Posterior cingulate gyrus (tissue), 11 donors: ENCODE measurements at regions not wholly inside any gene's neighbourhood (a gene's known extent, or its start where the extent isn't known, plus 50 kb on each side); places are given as distances from the start of the nearest gene placed in this dataset.

Source experiments
- DNase-seq, 10 donors: peaks; one replicate each; pipeline versions ENCODE4 v3.0.0 to v3.0.0-alpha.2; 2020 to 2021; ENCODE audit warnings: mixed read lengths in 3 of 10
- intact Hi-C: fragments of 100-400 bp; cut with DNase I; formaldehyde crosslinking; loops from one replicate; pipeline ENCODE4 v1.15.1; 2023

DNA sequence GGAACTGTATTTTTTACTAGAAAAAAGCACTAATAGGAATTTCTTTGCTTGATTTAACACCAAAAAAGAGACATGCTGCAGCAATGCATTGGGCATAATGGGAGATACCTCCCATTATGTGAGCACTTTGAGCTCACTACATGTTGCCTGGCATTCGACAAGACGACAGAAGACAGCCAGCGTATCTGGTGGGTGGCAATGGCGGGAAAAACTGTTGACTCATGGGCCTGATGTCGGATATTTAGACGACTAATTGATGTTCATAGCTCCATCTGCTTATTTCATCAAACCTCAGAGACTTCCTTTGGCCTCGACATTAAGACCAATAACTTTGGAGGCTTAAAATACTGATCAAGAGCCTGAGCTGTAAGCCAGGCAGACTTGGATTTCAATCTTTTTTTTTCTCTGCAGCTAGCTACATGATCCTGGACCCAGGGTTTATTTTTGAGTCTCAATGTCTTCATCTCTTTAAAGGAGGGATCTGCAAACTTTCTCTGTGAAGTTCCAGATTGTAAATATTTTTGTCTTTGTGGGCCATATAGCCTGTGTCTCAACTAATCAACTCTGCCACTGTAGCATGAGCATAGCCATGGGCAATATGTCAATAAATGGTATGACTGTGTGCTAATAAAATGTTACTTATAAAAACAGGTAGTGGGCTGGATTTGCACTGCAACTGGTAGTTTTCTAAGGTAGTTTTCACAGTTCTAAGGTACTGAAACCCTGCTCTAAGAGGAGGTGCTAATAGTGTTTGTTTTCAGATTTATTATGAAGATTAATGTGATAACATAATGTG is 375.1 kb downstream of the METTL15 start:
- DNase-seq = no peak
- intact Hi-C loops = no loop called here

DNA sequence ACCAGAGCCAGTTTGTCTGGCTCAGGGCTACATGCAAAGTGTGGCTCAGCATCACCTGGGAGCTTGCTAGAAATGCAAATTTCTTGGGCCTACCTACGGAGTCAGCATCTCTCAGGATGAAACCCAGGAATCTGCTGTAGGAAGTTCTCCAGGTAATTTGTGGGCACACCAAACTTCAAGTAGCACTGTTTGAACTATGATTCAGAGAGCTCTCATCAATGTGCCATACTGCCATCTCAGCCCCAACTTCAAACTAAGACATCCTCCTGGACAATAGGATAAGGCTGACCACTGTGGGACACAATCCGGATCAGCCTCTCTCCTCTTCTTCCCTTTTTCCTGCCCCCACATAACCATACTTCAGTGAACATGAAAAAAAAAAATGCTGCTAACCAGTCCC is 374.5 kb downstream of the METTL15 start:
- no peak for DNase-seq
- intact Hi-C loops = no loop called here

DNA sequence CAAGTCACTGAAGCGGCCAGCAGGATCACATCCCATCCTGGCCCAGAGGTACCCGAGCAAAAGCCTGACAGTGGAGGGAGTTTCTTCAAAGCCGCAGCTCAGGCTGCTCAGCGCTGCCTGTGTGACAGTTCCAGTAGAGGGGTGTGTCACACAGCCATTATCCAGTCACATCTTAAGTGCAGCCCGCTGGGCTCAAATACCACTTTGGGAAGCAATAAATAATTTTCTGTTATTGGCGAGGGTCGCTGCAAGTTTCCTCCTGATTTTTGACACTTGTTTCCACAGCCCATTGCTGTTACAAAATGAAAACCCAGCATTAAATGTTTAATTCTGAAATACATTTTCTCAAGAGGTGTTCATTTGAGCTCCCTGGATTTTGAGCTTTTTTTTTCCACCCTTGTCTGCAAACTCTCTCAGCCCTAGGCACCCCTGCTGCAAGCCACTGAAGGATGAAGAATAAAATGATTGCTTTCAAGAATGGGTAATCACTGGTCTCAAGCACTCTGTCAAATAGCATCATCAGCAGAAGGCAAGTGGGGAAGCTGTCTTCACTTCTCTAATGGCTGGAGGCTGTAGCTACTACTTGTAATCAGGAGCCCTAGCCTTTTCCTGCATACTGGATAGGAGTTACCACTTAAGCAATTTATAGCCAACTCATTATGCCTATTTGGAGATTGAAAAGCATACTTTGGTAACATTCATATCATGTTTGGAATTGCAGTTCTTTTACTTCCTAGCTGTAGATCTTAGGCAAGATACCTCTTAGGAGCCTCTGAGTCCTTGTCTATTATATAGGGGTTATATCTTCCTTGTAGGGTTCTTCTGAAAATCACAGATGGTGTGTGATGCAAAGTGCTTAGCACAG is 373.7 kb downstream of the METTL15 start:
- intact Hi-C loops = no loop called here
- peak in 1 of 10 donors; percentile 71 for DNase-seq

DNA sequence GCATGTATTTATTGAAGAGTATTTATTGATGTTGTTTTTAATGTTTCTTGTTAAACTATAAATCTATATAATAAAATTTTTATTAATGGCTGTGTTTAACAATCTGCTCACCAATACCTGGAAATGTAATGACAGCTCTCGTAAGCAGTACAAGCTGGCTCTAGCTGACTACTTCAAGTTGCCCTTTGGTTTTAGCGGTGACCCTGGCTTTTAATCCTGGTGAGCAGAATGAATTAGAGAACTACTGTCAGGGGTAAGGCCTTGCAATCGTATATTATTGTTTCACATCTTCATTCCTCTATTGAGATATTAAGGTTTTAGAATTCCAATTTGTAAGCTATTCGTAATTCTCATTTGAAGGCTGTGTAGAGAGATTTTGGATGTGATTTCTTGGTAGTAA is 372.2 kb downstream of the METTL15 start:
- DNase-seq = no peak
- intact Hi-C loops = no loop called here

DNA sequence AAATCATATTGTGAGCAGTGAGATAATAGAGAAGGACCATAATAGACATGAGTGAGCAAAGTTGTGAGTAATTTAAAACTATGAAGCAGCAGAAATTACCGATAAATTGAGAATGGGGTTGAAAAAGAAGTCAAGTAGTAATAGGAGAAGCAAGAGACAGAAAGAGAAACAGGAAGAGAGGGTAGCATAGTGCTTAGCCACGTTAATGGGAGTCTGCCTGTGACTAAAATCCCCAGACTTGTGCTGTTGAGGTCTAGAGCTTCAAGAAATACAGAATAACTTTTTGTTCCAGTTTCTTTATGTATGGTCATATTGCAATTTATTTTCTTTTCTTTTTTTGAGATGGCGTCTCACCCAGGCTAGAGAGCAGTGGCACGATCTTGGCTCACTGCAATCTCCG is 368.7 kb downstream of the METTL15 start:
- intact Hi-C loops = no loop called here

DNA sequence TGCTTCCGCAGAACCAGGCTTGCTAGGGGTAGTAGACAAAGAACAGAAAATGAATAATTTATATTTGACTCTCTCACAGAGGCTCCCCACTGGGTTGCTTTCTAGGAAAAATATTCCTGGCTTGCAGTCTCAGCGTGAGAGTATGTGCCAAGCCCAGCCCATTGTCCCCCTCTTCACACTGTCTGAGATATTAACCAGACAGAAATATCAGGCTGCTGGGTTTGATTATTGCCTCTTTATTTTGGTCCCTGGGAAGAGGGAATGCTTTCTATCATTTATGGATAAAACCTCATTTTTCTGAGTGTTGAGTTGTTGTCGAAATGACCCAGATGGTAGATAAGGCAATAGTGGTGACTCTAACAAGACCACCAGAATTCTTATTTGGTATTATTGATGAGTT is 367.9 kb downstream of the METTL15 start:
- intact Hi-C loops = no loop called here
- DNase-seq = no peak

More for the DNA sequence above, 368.7 kb downstream of the METTL15 start:
- DNase-seq = no peak

DNA sequence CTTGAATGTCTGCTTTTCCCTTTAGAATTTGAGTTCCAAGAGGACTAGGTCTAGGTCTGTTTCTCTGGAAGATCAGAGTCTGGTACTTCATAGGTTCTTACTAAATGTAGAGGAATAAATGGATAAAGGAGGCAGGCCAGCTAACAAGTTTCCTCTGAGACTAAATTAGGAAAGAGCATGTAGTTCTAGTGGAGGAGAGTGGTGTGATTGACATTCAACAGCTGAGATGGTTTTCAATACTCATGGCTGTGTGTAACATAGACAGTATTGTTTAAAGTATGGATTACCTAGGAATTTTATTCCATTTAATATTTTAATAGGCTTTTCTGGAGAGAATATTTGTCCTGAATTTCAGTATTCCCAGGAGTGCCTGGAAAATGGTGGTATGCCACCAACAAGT is 364.7 kb downstream of the METTL15 start:
- no peak for DNase-seq

DNA sequence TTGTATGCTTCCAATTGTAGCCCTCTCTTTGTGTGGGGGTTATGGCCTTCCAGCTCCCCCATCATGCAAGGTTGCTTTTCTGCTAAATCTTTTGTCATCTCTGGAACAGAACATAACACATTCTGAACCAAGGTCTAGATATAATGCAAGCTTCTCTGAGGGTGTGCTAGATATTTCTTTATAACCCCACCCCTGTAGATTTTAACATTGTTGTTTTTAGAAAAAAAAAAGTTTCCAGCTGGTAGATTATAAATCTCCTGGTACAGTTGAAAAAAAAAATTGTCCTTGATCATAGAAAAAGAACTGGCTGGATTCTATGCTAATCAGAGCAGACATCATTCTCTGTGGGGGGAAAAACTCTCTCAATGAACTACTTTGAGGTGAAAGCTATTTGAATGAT is 363.3 kb downstream of the METTL15 start:
- intact Hi-C loops = no loop called here
- no peak for DNase-seq

More for the DNA sequence above, 364.7 kb downstream of the METTL15 start:
- intact Hi-C loops = no loop called here

DNA sequence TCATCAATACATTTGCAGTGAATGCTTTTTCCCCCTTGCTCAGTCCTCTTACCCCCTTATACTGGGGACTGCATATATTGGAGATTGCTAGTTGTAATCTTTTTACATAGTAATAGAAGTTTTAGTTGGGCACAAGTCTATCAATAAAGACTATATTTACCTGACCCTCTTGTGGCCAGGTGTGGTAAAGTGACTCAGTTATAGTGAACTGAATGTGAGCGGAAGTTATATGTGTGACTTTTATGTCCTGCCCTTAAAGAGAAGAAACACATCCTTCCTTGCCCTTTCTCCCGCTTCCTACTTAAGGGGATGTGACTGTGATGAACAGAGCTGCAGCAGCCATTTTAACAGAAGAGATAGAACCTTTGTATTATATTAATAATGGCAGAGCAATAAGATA is 362.0 kb downstream of the METTL15 start:
- intact Hi-C loops = no loop called here
- no peak for DNase-seq

DNA sequence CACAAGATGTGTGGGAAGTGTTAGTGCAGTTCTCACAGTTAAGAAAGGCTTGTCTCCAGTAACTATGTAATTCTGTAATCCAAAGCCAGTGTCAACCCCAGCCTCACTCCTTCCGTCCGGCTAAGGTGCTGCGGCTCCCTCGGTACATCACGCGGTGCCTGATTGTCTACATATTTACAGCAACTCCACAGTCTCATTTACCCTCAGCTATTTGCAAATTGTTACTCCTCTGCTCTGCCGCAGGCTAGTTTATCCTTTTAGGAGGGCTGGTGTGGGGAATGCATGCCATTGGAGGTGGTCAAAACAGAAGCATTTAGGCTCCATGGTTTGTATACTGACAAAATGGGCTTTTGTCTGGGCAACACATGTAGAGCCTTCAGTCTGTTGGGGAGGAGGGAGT is 358.3 kb downstream of the METTL15 start:
- intact Hi-C loops = no loop called here
- DNase-seq = peak in 2 of 10 donors; percentile 40 to 66

DNA sequence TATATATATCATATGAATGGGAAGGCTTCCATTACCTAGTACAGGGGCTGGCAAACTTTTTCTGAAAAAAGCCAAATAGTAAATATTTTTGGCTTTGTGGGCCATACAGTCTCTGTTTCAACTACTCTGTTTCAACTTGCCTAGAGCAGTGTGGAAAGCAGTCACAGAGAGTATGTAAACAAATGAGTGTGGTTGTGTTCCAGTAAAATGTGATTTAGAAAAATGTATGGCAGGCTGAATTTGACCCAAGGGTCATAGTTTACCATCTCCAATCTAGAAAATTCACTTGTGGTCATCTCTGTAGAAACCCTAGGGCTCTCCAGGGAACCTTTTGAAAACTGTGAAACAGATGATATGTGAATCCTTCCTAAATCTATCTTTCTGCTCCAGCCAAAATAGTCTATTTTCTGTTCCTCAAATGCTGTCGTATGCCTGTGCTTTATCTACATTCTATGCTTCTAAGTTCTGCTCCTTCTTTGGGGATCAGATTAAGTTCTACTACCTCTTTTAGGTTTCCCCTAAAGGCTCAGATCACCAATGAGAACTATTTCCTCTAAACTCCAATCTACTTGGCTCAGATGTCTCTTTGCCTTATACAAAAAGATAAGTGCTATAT is 356.2 kb downstream of the METTL15 start:
- DNase-seq = no peak
- intact Hi-C loops = no loop called here

DNA sequence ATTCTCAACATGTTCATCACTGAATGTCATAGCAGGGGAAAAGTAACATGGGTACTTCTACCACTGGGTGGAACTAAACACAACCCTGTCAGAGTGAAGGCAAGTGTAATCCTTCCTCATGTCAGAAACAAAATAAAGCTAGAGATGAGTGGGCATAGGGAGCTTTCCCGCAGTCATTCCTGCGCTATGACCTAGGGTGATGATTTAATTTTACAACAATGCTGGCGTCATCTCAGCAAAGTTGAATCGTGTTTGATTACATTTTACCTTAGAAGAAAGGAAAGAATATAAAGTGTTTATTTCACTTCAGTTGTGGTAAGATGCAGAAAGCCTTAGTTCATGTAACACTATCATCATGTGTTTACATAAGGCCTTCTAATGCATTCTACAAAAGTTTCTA is 355.6 kb downstream of the METTL15 start:
- intact Hi-C loops = no loop called here

DNA sequence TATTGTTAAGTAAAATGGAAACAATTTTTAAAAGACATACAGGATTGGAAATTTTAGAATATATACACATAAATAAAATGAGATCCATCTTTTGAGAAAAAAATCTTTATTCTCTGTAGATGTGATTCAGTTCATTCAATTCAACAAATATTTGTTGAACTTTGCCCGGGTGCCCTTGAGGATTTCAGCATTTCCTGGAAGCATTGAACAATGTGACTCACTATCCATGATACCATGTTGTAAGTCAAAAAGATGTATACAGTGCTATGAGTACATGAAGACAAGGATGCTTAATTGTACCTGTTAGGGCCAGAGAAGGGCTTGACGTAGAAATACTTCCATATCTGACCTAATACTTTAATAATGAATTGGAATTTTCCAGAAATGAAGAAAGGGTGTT is 353.7 kb downstream of the METTL15 start:
- intact Hi-C loops = no loop called here
- DNase-seq = no peak

More for the DNA sequence above, 355.6 kb downstream of the METTL15 start:
- DNase-seq = no peak

DNA sequence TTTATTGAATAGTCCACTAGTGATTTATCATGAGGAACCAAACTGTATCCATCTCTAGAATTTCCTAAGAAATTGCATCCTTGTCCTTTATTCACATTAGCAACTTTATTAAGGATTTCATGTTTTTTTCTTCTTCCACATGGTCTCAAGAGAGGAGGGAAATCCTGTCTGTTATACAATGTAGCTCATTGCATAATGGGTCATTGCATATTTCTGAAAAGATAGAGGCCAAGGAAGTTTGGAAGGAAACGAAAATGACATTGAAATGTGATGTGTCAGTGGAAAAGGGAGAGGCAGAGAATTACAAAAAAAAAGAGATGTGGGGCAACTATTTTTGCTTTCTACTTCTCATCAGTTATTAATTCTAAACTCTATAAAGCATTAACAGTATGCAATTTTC is 353.1 kb downstream of the METTL15 start:
- intact Hi-C loops = no loop called here
- no peak for DNase-seq

DNA sequence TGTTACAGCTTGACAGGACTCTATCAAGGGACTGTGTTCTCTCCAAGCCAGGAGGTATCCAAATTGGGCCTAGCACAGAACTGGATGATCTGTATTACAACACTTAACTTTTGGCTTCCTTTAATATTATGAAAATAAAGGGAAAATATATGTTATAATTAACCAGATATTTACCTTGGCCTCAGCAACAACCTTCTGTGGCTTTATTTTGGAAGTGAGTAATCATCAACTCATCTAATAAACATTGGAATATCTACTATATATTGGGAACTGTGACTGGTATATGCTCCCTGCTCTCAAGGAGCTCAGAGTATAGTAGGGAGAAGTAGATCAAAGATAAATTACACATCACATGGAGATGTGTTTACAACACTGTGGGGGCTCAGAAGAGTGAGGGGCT is 352.2 kb downstream of the METTL15 start:
- intact Hi-C loops = no loop called here
- DNase-seq = no peak

DNA sequence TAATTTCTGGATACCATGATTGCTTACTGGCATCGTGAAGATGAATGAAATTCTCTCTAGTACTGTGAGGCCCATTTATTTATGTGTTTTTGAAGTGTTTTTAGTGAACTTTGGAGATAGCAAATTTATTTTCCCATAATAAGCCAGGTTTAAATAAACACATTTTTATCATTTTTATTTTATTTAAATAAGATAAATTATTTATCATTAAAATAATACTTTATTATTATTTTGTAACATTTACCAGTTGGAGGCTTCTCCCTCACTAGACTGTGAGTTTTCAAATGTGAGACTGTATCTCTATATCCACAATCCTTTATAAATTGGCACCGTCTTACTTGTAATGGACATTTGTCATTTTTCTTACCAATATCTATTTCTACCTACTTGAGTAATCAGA is 351.7 kb downstream of the METTL15 start:
- DNase-seq = no peak
- intact Hi-C loops = no loop called here

DNA sequence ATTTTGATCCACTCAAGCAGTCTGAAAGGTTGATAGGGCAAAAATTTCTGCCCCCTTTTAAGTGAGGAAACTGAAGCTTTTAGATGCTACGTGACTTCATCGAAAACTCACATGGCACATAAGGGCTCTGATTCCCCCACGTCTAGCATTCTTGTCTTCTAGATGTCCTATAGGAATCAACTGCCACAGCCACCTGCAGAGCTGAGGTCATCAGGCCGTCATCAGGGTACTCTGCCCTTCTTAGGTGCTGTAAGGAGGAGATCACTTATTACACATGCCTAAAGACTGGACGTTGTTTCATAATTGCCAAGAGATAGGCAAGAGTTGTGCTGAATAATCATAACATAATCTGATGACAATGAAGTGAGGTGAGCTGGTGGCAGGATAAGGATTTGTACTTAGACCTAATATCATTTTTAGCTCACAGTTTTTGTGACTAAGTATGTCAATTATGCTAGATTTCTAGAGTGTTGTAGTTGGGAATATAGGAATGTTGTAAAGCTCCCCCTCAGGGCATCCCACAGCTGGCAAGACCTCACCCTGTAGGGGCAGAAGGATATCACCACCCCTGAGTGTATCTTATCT is 349.4 kb downstream of the METTL15 start:
- intact Hi-C loops = no loop called here
- no peak for DNase-seq

DNA sequence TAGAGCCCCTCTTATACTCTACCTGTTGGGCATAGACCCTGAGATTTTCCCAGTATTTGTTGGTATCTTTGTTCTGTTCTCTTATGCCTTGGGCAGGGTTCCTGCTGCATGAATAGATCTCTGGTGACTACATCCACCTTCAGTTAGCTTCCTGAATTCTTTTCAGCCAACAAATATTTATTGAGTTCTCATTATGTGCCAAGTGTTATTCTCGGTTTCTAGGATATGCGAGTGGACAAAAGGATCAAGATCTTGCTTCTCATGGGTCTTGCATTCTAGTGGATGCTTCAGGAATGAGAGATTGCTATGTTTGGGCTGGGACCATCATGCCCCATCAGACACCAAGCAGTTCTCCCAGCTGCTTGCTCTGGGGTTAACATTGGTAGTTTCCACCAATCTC is 340.0 kb downstream of the METTL15 start:
- intact Hi-C loops = no loop called here
- no peak for DNase-seq

DNA sequence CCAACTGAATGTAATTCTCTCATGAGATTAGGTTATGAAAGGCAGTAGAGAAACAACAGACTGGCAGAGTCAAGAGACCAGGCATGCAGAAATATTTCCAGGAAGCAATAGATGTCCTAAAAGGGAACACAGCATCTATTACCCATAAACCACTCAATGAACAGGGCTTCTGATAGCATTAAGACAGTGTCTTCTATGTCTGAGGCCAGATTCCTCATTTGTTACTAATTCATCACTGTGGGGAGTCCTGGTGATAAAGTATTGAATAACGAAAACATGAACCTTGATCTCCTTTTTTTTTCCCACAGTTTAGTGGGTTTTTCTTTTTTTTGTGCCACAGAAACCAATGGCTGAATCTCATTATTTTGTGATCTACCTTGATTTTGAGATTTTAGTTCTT is 339.0 kb downstream of the METTL15 start:
- DNase-seq = no peak
- intact Hi-C loops = no loop called here

DNA sequence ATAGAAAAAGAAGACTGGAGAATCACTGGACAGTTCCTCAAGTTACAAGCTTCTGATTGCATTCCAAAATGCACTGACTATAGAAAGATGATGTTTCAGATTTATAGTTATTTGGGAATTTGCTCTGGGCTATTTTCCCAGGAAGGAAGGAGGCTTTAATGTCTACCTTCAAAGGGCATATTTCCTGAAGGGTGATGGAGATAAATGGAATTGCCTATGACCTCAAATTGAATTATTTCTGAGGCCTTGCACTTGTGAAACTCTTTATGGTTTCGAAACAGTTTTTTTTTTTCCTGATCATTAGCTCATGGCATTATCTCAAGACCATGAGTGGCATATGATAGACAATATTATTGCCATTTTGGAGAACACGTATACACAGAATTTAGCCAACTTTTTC is 333.9 kb downstream of the METTL15 start:
- intact Hi-C loops = no loop called here

DNA sequence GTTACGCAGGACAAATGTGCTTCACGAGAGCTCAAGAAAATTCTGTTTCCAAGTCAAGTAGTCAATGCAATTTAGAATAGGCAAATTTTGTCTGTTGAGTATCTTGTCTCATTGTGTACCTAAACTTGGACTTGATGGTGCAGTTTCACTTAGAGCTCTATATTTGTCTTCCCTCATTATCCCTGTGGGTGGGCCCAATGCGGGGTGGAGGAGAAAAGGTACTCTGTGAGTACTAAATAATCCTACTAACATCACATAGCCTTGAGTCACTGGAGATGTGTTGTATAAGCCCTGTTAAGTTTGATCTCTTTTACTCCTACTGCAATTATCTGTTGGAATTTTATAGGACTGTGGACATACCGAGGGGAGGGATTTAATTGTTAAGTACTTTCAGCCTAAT is 331.2 kb downstream of the METTL15 start:
- intact Hi-C loops = no loop called here
- peak in 1 of 10 donors; percentile 77 for DNase-seq

More for the DNA sequence above, 333.9 kb downstream of the METTL15 start:
- no peak for DNase-seq
